ENCODE measurements at regions not wholly inside any gene's neighbourhood (a gene's known extent, or its start where the extent isn't known, plus 50 kb on each side); places are given as distances from the start of the nearest gene placed in this dataset.

- Histone ChIP-seq H3K4me1 (ENCODE audit: insufficient read depth, low read length) (no peaks in the 10 kb centered on the region), H3K27me3 (ENCODE audit: insufficient read depth, low read length) (no peaks in the 10 kb centered on the region), H3K36me3 (ENCODE audit: insufficient read depth, low read length) (no peaks in the 10 kb centered on the region), H3K79me2 (ENCODE audit: insufficient read depth, low read length) (no peaks in the 10 kb centered on the region), H4K20me1 (ENCODE audit: insufficient read depth, low read length) (no peaks in the 10 kb centered on the region), H3K9ac (ENCODE audit: low read length) (no peak overlapping the region), H3K27ac (ENCODE audit: low read depth, low read length) (no peak overlapping the region), H3K9me3 (ENCODE audit: insufficient read depth, low read depth, low read length) (no peaks in the 10 kb centered on the region), H3K4me3 (ENCODE audit: insufficient read depth, low read depth, low read length) (no peak overlapping the region), H3K4me2 (ENCODE audit: low read length) (no peak overlapping the region), H2AFZ (ENCODE audit: low read depth, low read length) (no peak overlapping the region)
- Mint-ChIP-seq H3K9me3 (ENCODE audit: unreplicated experiment) (peaks cover 6% of the 10 kb centered on the region), H3K27me3 (ENCODE audit: low read depth, unreplicated experiment) (peaks cover 10% of the 10 kb centered on the region), H3K27ac (ENCODE audit: unreplicated experiment) (no peak overlapping the region), H3K4me1 (ENCODE audit: low read depth, unreplicated experiment) (no peaks in the 10 kb centered on the region), H3K36me3 (ENCODE audit: low read depth, unreplicated experiment) (no peaks in the 10 kb centered on the region), H3K4me3 (ENCODE audit: unreplicated experiment) (no peak overlapping the region)
- FAIRE-seq (no peak), DNase-seq (ENCODE audit: low read depth) (no peak)
- TF ChIP-seq CTCF (IDR thresholded peaks at IDR 0.05; ENCODE audit: insufficient read depth, low read depth, low read length): no peak
- no peak for TF ChIP-seq EZH2 (IDR thresholded peaks at IDR 0.05; ENCODE audit: insufficient read depth, low read length)
These were observed 264.3 kb downstream of the ZEB1 start for GRCh38 chr10:31583293-31583692.

GRCh38 chr10:31582365-31583052 is 263.5 kb downstream of the ZEB1 start:
- FAIRE-seq (no peak), DNase-seq (ENCODE audit: low read depth) (peak; percentile 17)
- H3K4me3 ChIP-seq (ENCODE audit: insufficient read depth, low read depth, low read length): no peak overlapping the region
- H3K4me1 Mint-ChIP-seq (ENCODE audit: low read depth, unreplicated experiment): no peaks in the 10 kb centered on the region
- H3K4me2 ChIP-seq (ENCODE audit: low read length): no peak overlapping the region
- H3K27ac Mint-ChIP-seq (ENCODE audit: unreplicated experiment): no peak overlapping the region
- H3K79me2 ChIP-seq (ENCODE audit: insufficient read depth, low read length): no peaks in the 10 kb centered on the region
- H3K36me3 Mint-ChIP-seq (ENCODE audit: low read depth, unreplicated experiment): no peaks in the 10 kb centered on the region
- H3K9me3 Mint-ChIP-seq (ENCODE audit: unreplicated experiment): peaks cover 8% of the 10 kb centered on the region
- no peak overlapping the region for H3K9ac ChIP-seq (ENCODE audit: low read length)
- H3K27me3 Mint-ChIP-seq (ENCODE audit: low read depth, unreplicated experiment): peaks cover 13% of the 10 kb centered on the region
- no peak overlapping the region for H3K27ac ChIP-seq (ENCODE audit: low read depth, low read length)
- TF ChIP-seq CTCF (IDR thresholded peaks at IDR 0.05; ENCODE audit: insufficient read depth, low read depth, low read length) (no peak), EZH2 (IDR thresholded peaks at IDR 0.05; ENCODE audit: insufficient read depth, low read length) (no peak)
- H3K4me1 ChIP-seq (ENCODE audit: insufficient read depth, low read length): no peaks in the 10 kb centered on the region
- H3K36me3 ChIP-seq (ENCODE audit: insufficient read depth, low read length): no peaks in the 10 kb centered on the region
- H4K20me1 ChIP-seq (ENCODE audit: insufficient read depth, low read length): no peaks in the 10 kb centered on the region
- no peak overlapping the region for H3K4me3 Mint-ChIP-seq (ENCODE audit: unreplicated experiment)
- H3K9me3 ChIP-seq (ENCODE audit: insufficient read depth, low read depth, low read length): no peaks in the 10 kb centered on the region
- H2AFZ ChIP-seq (ENCODE audit: low read depth, low read length): no peak overlapping the region
- no peaks in the 10 kb centered on the region for H3K27me3 ChIP-seq (ENCODE audit: insufficient read depth, low read length)

GRCh38 chr10:31581741-31582323 is 262.8 kb downstream of the ZEB1 start:
- Mint-ChIP-seq H3K9me3 (ENCODE audit: unreplicated experiment) (peaks cover 12% of the 10 kb centered on the region), H3K4me3 (ENCODE audit: unreplicated experiment) (no peak overlapping the region), H3K27me3 (ENCODE audit: low read depth, unreplicated experiment) (peaks cover 15% of the 10 kb centered on the region), H3K27ac (ENCODE audit: unreplicated experiment) (no peak overlapping the region), H3K4me1 (ENCODE audit: low read depth, unreplicated experiment) (no peaks in the 10 kb centered on the region), H3K36me3 (ENCODE audit: low read depth, unreplicated experiment) (no peaks in the 10 kb centered on the region)
- H3K27ac ChIP-seq (ENCODE audit: low read depth, low read length): no peak overlapping the region
- H3K79me2 ChIP-seq (ENCODE audit: insufficient read depth, low read length): no peaks in the 10 kb centered on the region
- no peak overlapping the region for H3K4me3 ChIP-seq (ENCODE audit: insufficient read depth, low read depth, low read length)
- DNase-seq (ENCODE audit: low read depth): no peak
- FAIRE-seq: no peak
- H3K9ac ChIP-seq (ENCODE audit: low read length): no peak overlapping the region
- H3K27me3 ChIP-seq (ENCODE audit: insufficient read depth, low read length): no peaks in the 10 kb centered on the region
- H3K4me1 ChIP-seq (ENCODE audit: insufficient read depth, low read length): no peaks in the 10 kb centered on the region
- H2AFZ ChIP-seq (ENCODE audit: low read depth, low read length): no peak overlapping the region
- H3K36me3 ChIP-seq (ENCODE audit: insufficient read depth, low read length): no peaks in the 10 kb centered on the region
- no peaks in the 10 kb centered on the region for H4K20me1 ChIP-seq (ENCODE audit: insufficient read depth, low read length)
- TF ChIP-seq EZH2 (IDR thresholded peaks at IDR 0.05; ENCODE audit: insufficient read depth, low read length) (no peak), CTCF (IDR thresholded peaks at IDR 0.05; ENCODE audit: insufficient read depth, low read depth, low read length) (no peak)
- peaks cover 4% of the 10 kb centered on the region for H3K9me3 ChIP-seq (ENCODE audit: insufficient read depth, low read depth, low read length)
- H3K4me2 ChIP-seq (ENCODE audit: low read length): no peak overlapping the region

All from astrocyte (in vitro differentiated cells and primary cell).